ENCODE measurements at regions not wholly inside any gene's neighbourhood (a gene's known extent, or its start where the extent isn't known, plus 50 kb on each side); places are given as distances from the start of the nearest gene placed in this dataset.

DNA sequence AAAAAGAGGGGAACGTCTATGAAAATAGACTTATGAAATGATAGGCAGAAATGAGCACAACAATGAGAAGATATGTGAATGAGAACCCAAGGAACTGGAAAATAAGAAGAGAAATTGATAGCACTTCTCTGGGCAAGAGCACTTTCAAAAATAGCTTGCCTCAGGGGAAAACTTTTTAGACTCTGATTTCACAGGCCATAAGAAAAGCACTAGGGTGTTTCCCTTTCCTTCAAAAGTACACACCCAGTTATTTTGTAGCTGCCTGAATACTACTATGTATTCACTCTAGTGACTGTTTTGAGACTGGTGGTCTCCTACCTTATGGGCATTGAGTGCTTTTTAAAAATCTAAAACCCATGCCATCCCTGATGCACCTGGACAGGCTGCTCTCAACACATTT is 172.3 kb upstream of the SOX6 start:
- TF ChIP-seq POLR2A (IDR thresholded peaks at IDR 0.05), result no peak
- TF ChIP-seq, protein P1, sequence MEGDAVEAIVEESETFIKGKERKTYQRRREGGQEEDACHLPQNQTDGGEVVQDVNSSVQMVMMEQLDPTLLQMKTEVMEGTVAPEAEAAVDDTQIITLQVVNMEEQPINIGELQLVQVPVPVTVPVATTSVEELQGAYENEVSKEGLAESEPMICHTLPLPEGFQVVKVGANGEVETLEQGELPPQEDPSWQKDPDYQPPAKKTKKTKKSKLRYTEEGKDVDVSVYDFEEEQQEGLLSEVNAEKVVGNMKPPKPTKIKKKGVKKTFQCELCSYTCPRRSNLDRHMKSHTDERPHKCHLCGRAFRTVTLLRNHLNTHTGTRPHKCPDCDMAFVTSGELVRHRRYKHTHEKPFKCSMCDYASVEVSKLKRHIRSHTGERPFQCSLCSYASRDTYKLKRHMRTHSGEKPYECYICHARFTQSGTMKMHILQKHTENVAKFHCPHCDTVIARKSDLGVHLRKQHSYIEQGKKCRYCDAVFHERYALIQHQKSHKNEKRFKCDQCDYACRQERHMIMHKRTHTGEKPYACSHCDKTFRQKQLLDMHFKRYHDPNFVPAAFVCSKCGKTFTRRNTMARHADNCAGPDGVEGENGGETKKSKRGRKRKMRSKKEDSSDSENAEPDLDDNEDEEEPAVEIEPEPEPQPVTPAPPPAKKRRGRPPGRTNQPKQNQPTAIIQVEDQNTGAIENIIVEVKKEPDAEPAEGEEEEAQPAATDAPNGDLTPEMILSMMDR (IDR thresholded peaks at IDR 0.05 in 8 of 11, conservative IDR thresholded peaks at IDR 0.05 in 3 of 11), result no peak
- TF ChIP-seq POLR2AphosphoS5 (IDR thresholded peaks at IDR 0.05), result no peak

Measured in spleen (tissue), 7 donors.